ENCODE measurements at regions not wholly inside any gene's neighbourhood (a gene's known extent, or its start where the extent isn't known, plus 50 kb on each side); places are given as distances from the start of the nearest gene placed in this dataset.

- no peaks in the 10 kb centered on the region for H3K79me2 ChIP-seq (ENCODE audit: insufficient read depth, low read length)
- no peak overlapping the region for H3K9ac ChIP-seq (ENCODE audit: low read length)
- ChIA-PET RAD21 (ENCODE audit: low non-redundant PET in 1 of 2, low total read pairs in 2 of 2, uncharacterized antibody in 2 of 2, unreplicated experiment in 2 of 2) (no interaction called here), POLR2A (no interaction called here), CTCF (no interaction called here)
- no peaks in the 10 kb centered on the region for H3K9me3 ChIP-seq (ENCODE audit: control insufficient read depth in 1 of 2, insufficient read depth in 1 of 2, low read depth in 1 of 2, low read length in 2 of 2)
- TF ChIP-seq POLR2AphosphoS5 (IDR thresholded peaks at IDR 0.05; ENCODE audit: low read depth, low read length) (no peak), ZFX (IDR thresholded peaks at IDR 0.05) (no peak), ZNF274 (IDR thresholded peaks at IDR 0.05; ENCODE audit: low read depth, low read length) (no peak), EZH2 (IDR thresholded peaks at IDR 0.05) (no peak), SIN3A (IDR thresholded peaks at IDR 0.05; ENCODE audit: low read depth) (no peak), EZH2phosphoT487 (IDR thresholded peaks at IDR 0.05; ENCODE audit: borderline replicate concordance) (no peak), JUND (IDR thresholded peaks at IDR 0.05) (no peak), SP1 (IDR thresholded peaks at IDR 0.05; ENCODE audit: low read depth) (no peak), SRF (IDR thresholded peaks at IDR 0.05; ENCODE audit: low read depth) (no peak), TCF7L2 (IDR thresholded peaks at IDR 0.05; ENCODE audit: borderline replicate concordance, extremely low read depth, insufficient read depth, insufficient read length) (no peak), CEBPB (IDR thresholded peaks at IDR 0.05; ENCODE audit: low read depth) (no peak), ATF3 (IDR thresholded peaks at IDR 0.05) (no peak), CBX3 (IDR thresholded peaks at IDR 0.05; ENCODE audit: low read depth) (no peak), REST (IDR thresholded peaks at IDR 0.05; ENCODE audit: low read depth) (no peak), FOSL1 (IDR thresholded peaks at IDR 0.05; ENCODE audit: low read depth) (no peak), MAX (IDR thresholded peaks at IDR 0.05) (no peak), EGR1 (IDR thresholded peaks at IDR 0.05; ENCODE audit: low read depth) (no peak)
- H4K20me1 ChIP-seq (ENCODE audit: insufficient read depth), result no peaks in the 10 kb centered on the region
- no peak overlapping the region for H2AFZ ChIP-seq (ENCODE audit: low read depth, low read length, poor library complexity, severe bottlenecking)
- peaks cover 3% of the 10 kb centered on the region; the same call in 1 of the 2 replicates for H3K27me3 ChIP-seq (ENCODE audit: insufficient read depth, low read length)
- DNase-seq (ENCODE audit: low read depth, low spot score), result no peak
- no peaks in the 10 kb centered on the region for H3K9me2 ChIP-seq (ENCODE audit: insufficient read depth)
- no peak overlapping the region for H3K27ac ChIP-seq (ENCODE audit: low read depth, low read length)
- intact Hi-C loops (cut with micrococcal nuclease), result no loop called here
- H3K4me2 ChIP-seq (ENCODE audit: low read length), result no peak overlapping the region
- H3K4me1 ChIP-seq (ENCODE audit: control insufficient read depth in 1 of 2, insufficient read depth in 2 of 2, low read length in 2 of 2), result no peaks in the 10 kb centered on the region
- H3K36me3 ChIP-seq (ENCODE audit: control insufficient read depth in 1 of 2, insufficient read depth in 2 of 2, low read length in 2 of 2), result no peaks in the 10 kb centered on the region
- no peak for ATAC-seq
- H3K4me3 ChIP-seq (replicated peaks in 1 of 2; ENCODE audit: low read depth in 1 of 2, low read length in 2 of 2), result no peak overlapping the region
- no TSS peak for BruUV-seq (replicated peaks)
Measured at GRCh38 chr11:29534836-29535235, 482.0 kb downstream of the KCNA4 start.
